ENCODE measurements at regions not wholly inside any gene's neighbourhood (a gene's known extent, or its start where the extent isn't known, plus 50 kb on each side); places are given as distances from the start of the nearest gene placed in this dataset.

- Histone ChIP-seq H4K20me1 (ENCODE audit: insufficient read depth) (no peaks in the 10 kb centered on the region), H3K4me3 (replicated peaks in 1 of 2; ENCODE audit: low read depth in 1 of 2, low read length in 2 of 2) (no peak overlapping the region), H3K79me2 (ENCODE audit: insufficient read depth, low read length) (no peaks in the 10 kb centered on the region), H3K36me3 (ENCODE audit: control insufficient read depth in 1 of 2, insufficient read depth in 2 of 2, low read length in 2 of 2) (no peaks in the 10 kb centered on the region), H3K27ac (ENCODE audit: low read depth, low read length) (no peak overlapping the region), H2AFZ (ENCODE audit: low read depth, low read length, poor library complexity, severe bottlenecking) (no peak overlapping the region), H3K4me1 (ENCODE audit: control insufficient read depth in 1 of 2, insufficient read depth in 2 of 2, low read length in 2 of 2) (no peaks in the 10 kb centered on the region), H3K27me3 (ENCODE audit: insufficient read depth, low read length) (no peaks in the 10 kb centered on the region), H3K4me2 (ENCODE audit: low read length) (no peak overlapping the region), H3K9me2 (ENCODE audit: insufficient read depth) (no peaks in the 10 kb centered on the region), H3K9ac (ENCODE audit: low read length) (no peak overlapping the region), H3K9me3 (ENCODE audit: control insufficient read depth in 1 of 2, insufficient read depth in 1 of 2, low read depth in 1 of 2, low read length in 2 of 2) (no peaks in the 10 kb centered on the region)
- intact Hi-C loops (cut with micrococcal nuclease), result no loop called here
- DNase-seq (ENCODE audit: low read depth, low spot score) (no peak), ATAC-seq (no peak)
- ChIA-PET CTCF (no interaction called here), POLR2A (no interaction called here), RAD21 (ENCODE audit: low non-redundant PET in 1 of 2, low total read pairs in 2 of 2, uncharacterized antibody in 2 of 2, unreplicated experiment in 2 of 2) (no interaction called here)
- BruUV-seq (replicated peaks), result no TSS peak
- TF ChIP-seq SRF (IDR thresholded peaks at IDR 0.05; ENCODE audit: low read depth) (no peak), TCF7L2 (IDR thresholded peaks at IDR 0.05; ENCODE audit: borderline replicate concordance, extremely low read depth, insufficient read depth, insufficient read length) (no peak), JUND (IDR thresholded peaks at IDR 0.05) (no peak)
These were observed 353.4 kb upstream of the JAG1 start for GRCh38 chr20:11027224-11027623.

GRCh38 chr20:11030351-11030750 lies 356.6 kb upstream of the JAG1 start:
- no peaks in the 10 kb centered on the region for H3K9me2 ChIP-seq (ENCODE audit: insufficient read depth)
- ChIA-PET RAD21 (ENCODE audit: low non-redundant PET in 1 of 2, low total read pairs in 2 of 2, uncharacterized antibody in 2 of 2, unreplicated experiment in 2 of 2) (no interaction called here), POLR2A (no interaction called here), CTCF (no interaction called here)
- no peaks in the 10 kb centered on the region for H3K36me3 ChIP-seq (ENCODE audit: control insufficient read depth in 1 of 2, insufficient read depth in 2 of 2, low read length in 2 of 2)
- H3K4me1 ChIP-seq (ENCODE audit: control insufficient read depth in 1 of 2, insufficient read depth in 2 of 2, low read length in 2 of 2), result no peaks in the 10 kb centered on the region
- intact Hi-C loops (cut with micrococcal nuclease), result no loop called here
- H4K20me1 ChIP-seq (ENCODE audit: insufficient read depth), result no peaks in the 10 kb centered on the region
- H3K9me3 ChIP-seq (ENCODE audit: control insufficient read depth in 1 of 2, insufficient read depth in 1 of 2, low read depth in 1 of 2, low read length in 2 of 2), result no peaks in the 10 kb centered on the region
- no peak for DNase-seq (ENCODE audit: low read depth, low spot score)
- no peak overlapping the region for H3K4me3 ChIP-seq (replicated peaks in 1 of 2; ENCODE audit: low read depth in 1 of 2, low read length in 2 of 2)
- no TSS peak for BruUV-seq (replicated peaks)
- H3K27ac ChIP-seq (ENCODE audit: low read depth, low read length), result no peak overlapping the region
- H3K9ac ChIP-seq (ENCODE audit: low read length), result no peak overlapping the region
- no peaks in the 10 kb centered on the region for H3K79me2 ChIP-seq (ENCODE audit: insufficient read depth, low read length)
- H3K4me2 ChIP-seq (ENCODE audit: low read length), result no peak overlapping the region
- H3K27me3 ChIP-seq (ENCODE audit: insufficient read depth, low read length), result no peaks in the 10 kb centered on the region
- no peak for TF ChIP-seq SIN3A (IDR thresholded peaks at IDR 0.05; ENCODE audit: low read depth)
- no peak for TF ChIP-seq CTCF (IDR thresholded peaks at IDR 0.05 in 2 of 3, conservative IDR thresholded peaks at IDR 0.05 in 1 of 3; ENCODE audit: borderline replicate concordance in 1 of 3, insufficient read depth in 1 of 3, low read depth in 2 of 3, low read length in 2 of 3)
- no peak for TF ChIP-seq CBX3 (IDR thresholded peaks at IDR 0.05; ENCODE audit: low read depth)
- TF ChIP-seq SRF (IDR thresholded peaks at IDR 0.05; ENCODE audit: low read depth), result no peak
- TF ChIP-seq TCF7L2 (IDR thresholded peaks at IDR 0.05; ENCODE audit: borderline replicate concordance, extremely low read depth, insufficient read depth, insufficient read length), result no peak
- no peak for TF ChIP-seq CEBPB (IDR thresholded peaks at IDR 0.05; ENCODE audit: low read depth)
- TF ChIP-seq ZBTB33 (IDR thresholded peaks at IDR 0.05; ENCODE audit: extremely low read depth, insufficient replicate concordance, low read length), result no peak
- no peak for TF ChIP-seq EGR1 (IDR thresholded peaks at IDR 0.05; ENCODE audit: low read depth)
- TF ChIP-seq REST (IDR thresholded peaks at IDR 0.05; ENCODE audit: low read depth), result no peak
- no peak for TF ChIP-seq RAD21 (IDR thresholded peaks at IDR 0.05; ENCODE audit: low read depth)
- TF ChIP-seq POLR2A (IDR thresholded peaks at IDR 0.05; ENCODE audit: borderline replicate concordance, extremely low read depth, insufficient read depth, insufficient read length), result no peak
- TF ChIP-seq ZFX (IDR thresholded peaks at IDR 0.05), result no peak
- no peak for TF ChIP-seq MAX (IDR thresholded peaks at IDR 0.05)
- H2AFZ ChIP-seq (ENCODE audit: low read depth, low read length, poor library complexity, severe bottlenecking), result no peak overlapping the region
- no peak for ATAC-seq
